GM10266 (cell line): ENCODE measurements at regions not wholly inside any gene's neighbourhood (a gene's known extent, or its start where the extent isn't known, plus 50 kb on each side); places are given as distances from the start of the nearest gene placed in this dataset.

Experiments used
- DNase-seq: peaks from one replicate; pipeline ENCODE4 v3.0.0; 2012; ENCODE audit errors: extremely low spot score
- TF ChIP-seq, protein P1 (sequence below): IDR thresholded peaks from 2 replicates; pipeline ENCODE4 v1.5.1; 2012; ENCODE audit warnings: mild to moderate bottlenecking, low read depth; ENCODE audit not compliant: control insufficient read depth, insufficient read depth; ENCODE audit errors: missing control alignments

DNA sequence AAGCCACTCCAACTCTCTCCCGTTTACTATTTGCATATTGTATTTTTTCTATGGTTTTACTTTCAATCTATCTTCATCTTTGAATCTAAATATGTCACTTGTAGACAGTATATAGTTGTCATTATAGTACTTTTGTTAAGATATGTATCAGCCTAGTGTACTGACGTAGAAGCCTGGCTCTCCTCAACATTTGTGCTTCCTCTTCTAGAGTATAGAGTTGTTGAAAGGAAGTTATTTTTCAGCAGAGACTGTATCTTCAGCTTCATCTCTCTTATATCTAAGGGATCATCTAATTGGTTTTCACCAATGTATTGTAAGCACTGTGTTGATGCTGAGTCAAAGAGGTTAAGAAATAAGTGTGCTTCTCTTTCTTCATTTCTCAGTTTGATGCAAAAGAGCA, 192.8 kb downstream of the LMO4 start:
- no peak for DNase-seq
- TF ChIP-seq, protein P1, sequence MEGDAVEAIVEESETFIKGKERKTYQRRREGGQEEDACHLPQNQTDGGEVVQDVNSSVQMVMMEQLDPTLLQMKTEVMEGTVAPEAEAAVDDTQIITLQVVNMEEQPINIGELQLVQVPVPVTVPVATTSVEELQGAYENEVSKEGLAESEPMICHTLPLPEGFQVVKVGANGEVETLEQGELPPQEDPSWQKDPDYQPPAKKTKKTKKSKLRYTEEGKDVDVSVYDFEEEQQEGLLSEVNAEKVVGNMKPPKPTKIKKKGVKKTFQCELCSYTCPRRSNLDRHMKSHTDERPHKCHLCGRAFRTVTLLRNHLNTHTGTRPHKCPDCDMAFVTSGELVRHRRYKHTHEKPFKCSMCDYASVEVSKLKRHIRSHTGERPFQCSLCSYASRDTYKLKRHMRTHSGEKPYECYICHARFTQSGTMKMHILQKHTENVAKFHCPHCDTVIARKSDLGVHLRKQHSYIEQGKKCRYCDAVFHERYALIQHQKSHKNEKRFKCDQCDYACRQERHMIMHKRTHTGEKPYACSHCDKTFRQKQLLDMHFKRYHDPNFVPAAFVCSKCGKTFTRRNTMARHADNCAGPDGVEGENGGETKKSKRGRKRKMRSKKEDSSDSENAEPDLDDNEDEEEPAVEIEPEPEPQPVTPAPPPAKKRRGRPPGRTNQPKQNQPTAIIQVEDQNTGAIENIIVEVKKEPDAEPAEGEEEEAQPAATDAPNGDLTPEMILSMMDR = no peak

DNA sequence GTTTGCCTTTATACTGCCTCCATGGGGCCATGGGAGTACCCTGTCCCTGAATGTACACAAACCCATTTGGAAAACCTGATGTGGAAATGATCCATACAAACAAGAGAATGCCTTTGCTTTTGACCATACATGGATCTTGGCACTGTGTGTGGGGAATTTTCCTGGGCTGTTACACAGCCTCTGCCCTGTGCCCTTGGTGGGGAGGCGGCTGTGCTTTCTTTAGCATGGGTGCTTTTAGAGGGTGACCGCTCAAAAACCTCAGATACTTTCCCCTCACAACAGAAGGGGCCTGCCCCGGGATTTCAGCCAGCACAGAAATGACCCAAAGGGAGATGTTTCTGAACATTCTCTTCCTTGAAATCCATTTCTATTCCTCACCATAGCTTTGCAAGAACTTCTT, 194.8 kb downstream of the LMO4 start:
- DNase-seq = no peak
- TF ChIP-seq, protein P1 = no peak

- TF ChIP-seq, protein P1 = no peak
- no peak for DNase-seq
Observed at GRCh38 chr1:87524021-87524754, 195.5 kb downstream of the LMO4 start.

DNA sequence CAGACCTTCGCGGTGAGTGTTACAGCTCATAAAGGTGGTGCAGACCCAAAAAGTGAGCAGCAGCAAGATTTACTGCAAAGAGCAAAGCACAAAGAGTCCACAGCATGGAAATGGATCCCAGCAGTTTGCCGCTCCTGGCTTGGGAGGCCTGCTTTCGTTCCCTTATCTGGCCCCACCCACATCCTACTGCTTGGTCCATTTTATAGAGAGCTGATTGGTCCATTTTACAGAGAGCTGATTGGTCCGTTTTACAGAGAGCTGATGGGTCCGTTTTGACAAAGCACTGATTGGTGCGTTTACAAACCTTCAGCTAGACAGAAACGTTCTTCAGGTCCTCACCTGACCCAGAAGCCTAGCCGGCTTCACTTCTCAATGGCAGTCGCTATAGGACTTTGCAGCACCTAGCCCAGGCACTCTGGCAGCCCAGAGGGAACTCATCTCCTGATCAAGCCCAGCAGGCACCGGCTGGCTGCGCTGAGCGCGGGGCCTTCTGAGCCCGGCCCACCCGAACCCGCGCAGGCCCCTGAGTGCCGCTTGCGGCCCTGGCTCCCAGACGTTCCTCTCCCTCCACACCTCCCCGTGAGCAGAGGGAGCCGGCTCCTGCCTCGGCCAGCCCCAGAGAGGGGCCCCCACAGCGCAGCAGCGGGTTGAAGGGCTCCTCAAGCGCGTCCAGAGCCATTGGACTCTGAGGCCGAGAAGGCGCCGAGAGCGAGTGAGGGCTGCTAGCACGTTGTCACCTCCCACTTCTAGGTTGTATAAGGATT, 200.3 kb downstream of the LMO4 start:
- TF ChIP-seq, protein P1 = no peak
- no peak for DNase-seq

GRCh38 chr1:87530042-87530807, 201.5 kb downstream of the LMO4 start:
- TF ChIP-seq, protein P1 = no peak
- DNase-seq = no peak

- no peak for DNase-seq
- TF ChIP-seq, protein P1 = no peak
Observed at GRCh38 chr1:87535551-87535950, 206.9 kb downstream of the LMO4 start.
